Mucosa of descending colon (tissue), 3 donors: ENCODE measurements at regions not wholly inside any gene's neighbourhood (a gene's known extent, or its start where the extent isn't known, plus 50 kb on each side); places are given as distances from the start of the nearest gene placed in this dataset.

ENCODE experiments used
- ATAC-seq: fragments of 200-7000 bp; cut with Tn5 transposase; one replicate; pipeline ENCODE4 v1.9.1; 2020; ENCODE audit warnings: mild to moderate bottlenecking, moderate library complexity
- DNase-seq, 3 donors: peaks; one replicate each; pipeline ENCODE4 v3.0.0-alpha.2; 2020
- H3K36me3 ChIP-seq: fragments of 200-600 bp; one replicate; pipeline ENCODE4 v1.8.0; 2021; ENCODE audit warnings: low read depth, mild to moderate bottlenecking
- H3K4me1 ChIP-seq: fragments of 200-600 bp; one replicate; pipeline ENCODE4 v1.8.0; 2021; ENCODE audit warnings: low read depth, mild to moderate bottlenecking
- H3K4me3 ChIP-seq: fragments of 200-600 bp; one replicate; pipeline ENCODE4 v1.8.0; 2021; ENCODE audit warnings: mild to moderate bottlenecking
- H3K9me3 ChIP-seq: fragments of 200-600 bp; one replicate; pipeline ENCODE4 v1.8.0; 2021; ENCODE audit warnings: mild to moderate bottlenecking
- CTCF ChIP-seq: fragments of 200-600 bp; IDR thresholded peaks from one replicate; pipeline ENCODE4 v1.8.0; 2022; ENCODE audit warnings: antibody characterized with exemption, mild to moderate bottlenecking
- intact Hi-C, 2 donors: fragments of 100-400 bp; cut with DNase I in 1 of 2; cut with micrococcal nuclease in 1 of 2; formaldehyde crosslinking; loops; one replicate each; pipeline versions ENCODE4 v1.11.0 to v1.11.1; 2022; cut with DNase I, micrococcal nuclease
- donor health status: DM: no; HTN: no; CAD: no; lungs with moderate emphysema.
- donor health status: DM: no; HTN: no; CAD: no.
- donor health status: DM: no; HTN: yes; CAD: no.

GRCh38 chr1:203999618-204000017 lies 73.3 kb upstream of the SOX13 start:
- intact Hi-C loops: no loop called here
- ATAC-seq (no peak), DNase-seq (no peak)
- Histone ChIP-seq H3K4me1 (no peaks in the 10 kb centered on the region), H3K4me3 (no peak overlapping the region), H3K36me3 (no peaks in the 10 kb centered on the region), H3K9me3 (peaks cover 3% of the 10 kb centered on the region)
- no peak for TF ChIP-seq CTCF

GRCh38 chr1:204001166-204001901 lies 71.6 kb upstream of the SOX13 start:
- Histone ChIP-seq H3K36me3 (no peaks in the 10 kb centered on the region), H3K9me3 (peaks cover 3% of the 10 kb centered on the region), H3K4me3 (no peak overlapping the region), H3K4me1 (no peaks in the 10 kb centered on the region)
- no peak for TF ChIP-seq CTCF
- DNase-seq: no peak
- ATAC-seq: no peak
- intact Hi-C loops: no loop called here

GRCh38 chr1:204002614-204003013 lies 70.3 kb upstream of the SOX13 start:
- ATAC-seq (no peak), DNase-seq (no peak)
- H3K36me3 ChIP-seq: no peaks in the 10 kb centered on the region
- H3K4me1 ChIP-seq: no peaks in the 10 kb centered on the region
- no peak overlapping the region for H3K4me3 ChIP-seq
- peaks cover 3% of the 10 kb centered on the region for H3K9me3 ChIP-seq
- TF ChIP-seq CTCF: no peak
- intact Hi-C loops: no loop called here

- DNase-seq: no peak
- intact Hi-C loops: no loop called here
- ATAC-seq: no peak
These were observed 69.4 kb upstream of the SOX13 start for GRCh38 chr1:204003536-204003935.

GRCh38 chr1:204011426-204011825 lies 61.5 kb upstream of the SOX13 start:
- Histone ChIP-seq H3K36me3 (no peaks in the 10 kb centered on the region), H3K4me1 (no peaks in the 10 kb centered on the region), H3K4me3 (no peak overlapping the region), H3K9me3 (no peaks in the 10 kb centered on the region)
- intact Hi-C loops: no loop called here
- no peak for DNase-seq
- no peak for ATAC-seq
- TF ChIP-seq CTCF: no peak

More at GRCh38 chr1:204003536-204003935, 69.4 kb upstream of the SOX13 start:
- Histone ChIP-seq H3K4me3 (no peak overlapping the region), H3K36me3 (no peaks in the 10 kb centered on the region), H3K4me1 (no peaks in the 10 kb centered on the region), H3K9me3 (peaks cover 3% of the 10 kb centered on the region)
- TF ChIP-seq CTCF: no peak

- DNase-seq (no peak), ATAC-seq (no peak)
- Histone ChIP-seq H3K4me3 (no peak overlapping the region), H3K4me1 (no peaks in the 10 kb centered on the region), H3K36me3 (no peaks in the 10 kb centered on the region), H3K9me3 (no peaks in the 10 kb centered on the region)
- TF ChIP-seq CTCF: no peak
- intact Hi-C loops: no loop called here
These were observed 59.9 kb upstream of the SOX13 start for GRCh38 chr1:204013052-204013451.
